ENCODE measurements at regions not wholly inside any gene's neighbourhood (a gene's known extent, or its start where the extent isn't known, plus 50 kb on each side); places are given as distances from the start of the nearest gene placed in this dataset.

DNA sequence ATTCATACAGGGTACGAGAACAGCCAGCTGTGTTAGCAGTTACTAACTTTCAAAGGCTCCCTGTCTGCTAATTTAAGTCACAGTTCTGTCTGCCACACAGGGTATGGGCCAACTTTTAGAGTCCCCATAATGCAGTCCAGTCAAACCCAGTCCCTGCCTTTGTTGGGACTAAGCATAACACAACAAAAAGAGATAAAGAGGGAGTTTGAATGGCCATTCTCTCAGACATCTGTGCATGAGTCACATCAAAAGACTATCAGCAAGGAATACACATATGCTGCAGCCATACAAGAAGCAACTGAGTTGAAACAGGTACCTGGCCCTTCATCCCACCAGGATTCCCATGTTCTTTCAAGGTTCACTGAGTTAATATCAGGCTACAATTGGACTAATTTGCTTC lies 744.5 kb upstream of the C9orf72 start:
- Histone ChIP-seq H3K4me1 (no peaks in the 10 kb centered on the region), H3K36me3 (ENCODE audit: control insufficient read depth, insufficient read depth, low read length) (no peaks in the 10 kb centered on the region), H3K27me3 (replicated peaks; ENCODE audit: control insufficient read depth, insufficient read depth, low read length) (no peaks in the 10 kb centered on the region), H3K9me3 (no peaks in the 10 kb centered on the region), H3K4me3 (ENCODE audit: low read depth, low read length) (no peak overlapping the region)
- no TSS peak for BruUV-seq (replicated peaks)
- ChIA-PET CTCF (no interaction called here), POLR2A (no interaction called here)
- intact Hi-C loops (cut with micrococcal nuclease; ENCODE audit: unreplicated experiment) = no loop called here
- no peaks in the 10 kb centered on the region for H3K36me3 Mint-ChIP-seq (ENCODE audit: insufficient read depth, unreplicated experiment)
- no peaks in the 10 kb centered on the region for H3K27me3 Mint-ChIP-seq (ENCODE audit: insufficient read depth, unreplicated experiment)
- H3K4me1 Mint-ChIP-seq (ENCODE audit: low read depth, unreplicated experiment) = no peaks in the 10 kb centered on the region
- H3K27ac Mint-ChIP-seq (ENCODE audit: unreplicated experiment) = no peak overlapping the region
- TF ChIP-seq, protein P1, sequence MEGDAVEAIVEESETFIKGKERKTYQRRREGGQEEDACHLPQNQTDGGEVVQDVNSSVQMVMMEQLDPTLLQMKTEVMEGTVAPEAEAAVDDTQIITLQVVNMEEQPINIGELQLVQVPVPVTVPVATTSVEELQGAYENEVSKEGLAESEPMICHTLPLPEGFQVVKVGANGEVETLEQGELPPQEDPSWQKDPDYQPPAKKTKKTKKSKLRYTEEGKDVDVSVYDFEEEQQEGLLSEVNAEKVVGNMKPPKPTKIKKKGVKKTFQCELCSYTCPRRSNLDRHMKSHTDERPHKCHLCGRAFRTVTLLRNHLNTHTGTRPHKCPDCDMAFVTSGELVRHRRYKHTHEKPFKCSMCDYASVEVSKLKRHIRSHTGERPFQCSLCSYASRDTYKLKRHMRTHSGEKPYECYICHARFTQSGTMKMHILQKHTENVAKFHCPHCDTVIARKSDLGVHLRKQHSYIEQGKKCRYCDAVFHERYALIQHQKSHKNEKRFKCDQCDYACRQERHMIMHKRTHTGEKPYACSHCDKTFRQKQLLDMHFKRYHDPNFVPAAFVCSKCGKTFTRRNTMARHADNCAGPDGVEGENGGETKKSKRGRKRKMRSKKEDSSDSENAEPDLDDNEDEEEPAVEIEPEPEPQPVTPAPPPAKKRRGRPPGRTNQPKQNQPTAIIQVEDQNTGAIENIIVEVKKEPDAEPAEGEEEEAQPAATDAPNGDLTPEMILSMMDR (IDR thresholded peaks at IDR 0.05; ENCODE audit: insufficient read depth in 1 of 2, low read depth in 1 of 2, low read length in 1 of 2, severe bottlenecking in 1 of 2, unreplicated experiment in 1 of 2) = no peak
- no peak for DNase-seq
- H3K9me3 Mint-ChIP-seq (ENCODE audit: unreplicated experiment) = no peaks in the 10 kb centered on the region
- no peak overlapping the region for H3K4me3 Mint-ChIP-seq (ENCODE audit: unreplicated experiment)

DNA sequence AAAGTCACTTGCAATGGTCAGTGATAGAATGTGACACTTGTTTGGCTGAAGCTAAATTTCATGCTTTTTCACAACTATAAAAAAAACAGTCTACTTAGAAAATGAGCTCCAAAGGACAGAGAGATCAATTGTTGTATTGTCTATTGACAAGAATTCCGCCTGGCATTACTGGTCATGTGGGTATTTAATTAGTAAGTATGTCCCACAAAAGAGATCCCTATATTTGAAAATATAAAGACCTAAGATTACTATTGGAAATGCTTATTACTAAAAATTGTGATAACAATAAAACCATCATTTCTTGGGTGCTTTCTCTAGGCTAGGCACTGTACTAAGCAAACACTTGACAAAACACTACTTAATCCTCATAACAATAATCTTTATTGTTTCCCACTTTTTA lies 745.2 kb upstream of the C9orf72 start:
- H3K4me3 Mint-ChIP-seq (ENCODE audit: unreplicated experiment) = no peak overlapping the region
- CTCF ChIA-PET = no interaction called here
- H3K9me3 Mint-ChIP-seq (ENCODE audit: unreplicated experiment) = no peaks in the 10 kb centered on the region
- BruUV-seq (replicated peaks) = no TSS peak
- H3K27me3 ChIP-seq (replicated peaks; ENCODE audit: control insufficient read depth, insufficient read depth, low read length) = no peaks in the 10 kb centered on the region
- no peaks in the 10 kb centered on the region for H3K27me3 Mint-ChIP-seq (ENCODE audit: insufficient read depth, unreplicated experiment)
- no peaks in the 10 kb centered on the region for H3K36me3 ChIP-seq (ENCODE audit: control insufficient read depth, insufficient read depth, low read length)
- intact Hi-C loops (cut with micrococcal nuclease; ENCODE audit: unreplicated experiment) = no loop called here
- TF ChIP-seq, protein P1 (IDR thresholded peaks at IDR 0.05; ENCODE audit: insufficient read depth in 1 of 2, low read depth in 1 of 2, low read length in 1 of 2, severe bottlenecking in 1 of 2, unreplicated experiment in 1 of 2) = no peak
- no peak overlapping the region for H3K27ac Mint-ChIP-seq (ENCODE audit: unreplicated experiment)
- no peak for DNase-seq
- H3K4me3 ChIP-seq (ENCODE audit: low read depth, low read length) = no peak overlapping the region
- H3K4me1 Mint-ChIP-seq (ENCODE audit: low read depth, unreplicated experiment) = no peaks in the 10 kb centered on the region
- no peaks in the 10 kb centered on the region for H3K36me3 Mint-ChIP-seq (ENCODE audit: insufficient read depth, unreplicated experiment)
- POLR2A ChIA-PET = no interaction called here
- no peaks in the 10 kb centered on the region for H3K9me3 ChIP-seq
- H3K4me1 ChIP-seq = no peaks in the 10 kb centered on the region

DNA sequence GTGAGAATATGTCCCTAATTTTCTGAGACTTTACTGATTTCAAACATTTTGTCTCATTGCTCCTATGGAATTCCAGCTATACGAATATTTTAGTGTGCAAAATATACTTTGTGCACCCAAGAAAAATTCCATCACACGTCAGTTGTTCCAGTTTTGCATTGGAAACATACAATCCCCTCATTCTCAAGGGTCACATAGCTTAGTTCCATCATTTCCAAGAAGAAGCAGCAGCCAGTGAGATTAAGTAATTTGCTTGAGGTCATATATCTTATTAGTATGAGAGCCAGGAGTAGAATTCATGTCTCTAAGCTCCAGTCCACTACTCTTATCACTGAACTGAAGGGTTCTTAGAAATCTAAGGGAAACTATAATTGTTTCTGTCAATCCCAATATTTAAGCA lies 746.7 kb upstream of the C9orf72 start:
- Histone ChIP-seq H3K4me1 (no peaks in the 10 kb centered on the region), H3K9me3 (no peaks in the 10 kb centered on the region), H3K36me3 (ENCODE audit: control insufficient read depth, insufficient read depth, low read length) (no peaks in the 10 kb centered on the region), H3K4me3 (ENCODE audit: low read depth, low read length) (no peak overlapping the region), H3K27me3 (replicated peaks; ENCODE audit: control insufficient read depth, insufficient read depth, low read length) (no peaks in the 10 kb centered on the region)
- Mint-ChIP-seq H3K27ac (ENCODE audit: unreplicated experiment) (no peak overlapping the region), H3K4me3 (ENCODE audit: unreplicated experiment) (no peak overlapping the region), H3K9me3 (ENCODE audit: unreplicated experiment) (no peaks in the 10 kb centered on the region), H3K36me3 (ENCODE audit: insufficient read depth, unreplicated experiment) (no peaks in the 10 kb centered on the region), H3K27me3 (ENCODE audit: insufficient read depth, unreplicated experiment) (no peaks in the 10 kb centered on the region), H3K4me1 (ENCODE audit: low read depth, unreplicated experiment) (no peaks in the 10 kb centered on the region)
- TF ChIP-seq, protein P1 (IDR thresholded peaks at IDR 0.05; ENCODE audit: insufficient read depth in 1 of 2, low read depth in 1 of 2, low read length in 1 of 2, severe bottlenecking in 1 of 2, unreplicated experiment in 1 of 2) = no peak
- no peak for DNase-seq
- ChIA-PET POLR2A (no interaction called here), CTCF (no interaction called here)
- no TSS peak for BruUV-seq (replicated peaks)
- intact Hi-C loops (cut with micrococcal nuclease; ENCODE audit: unreplicated experiment) = no loop called here
